ENCODE measurements at regions not wholly inside any gene's neighbourhood (a gene's known extent, or its start where the extent isn't known, plus 50 kb on each side); places are given as distances from the start of the nearest gene placed in this dataset.

DNA sequence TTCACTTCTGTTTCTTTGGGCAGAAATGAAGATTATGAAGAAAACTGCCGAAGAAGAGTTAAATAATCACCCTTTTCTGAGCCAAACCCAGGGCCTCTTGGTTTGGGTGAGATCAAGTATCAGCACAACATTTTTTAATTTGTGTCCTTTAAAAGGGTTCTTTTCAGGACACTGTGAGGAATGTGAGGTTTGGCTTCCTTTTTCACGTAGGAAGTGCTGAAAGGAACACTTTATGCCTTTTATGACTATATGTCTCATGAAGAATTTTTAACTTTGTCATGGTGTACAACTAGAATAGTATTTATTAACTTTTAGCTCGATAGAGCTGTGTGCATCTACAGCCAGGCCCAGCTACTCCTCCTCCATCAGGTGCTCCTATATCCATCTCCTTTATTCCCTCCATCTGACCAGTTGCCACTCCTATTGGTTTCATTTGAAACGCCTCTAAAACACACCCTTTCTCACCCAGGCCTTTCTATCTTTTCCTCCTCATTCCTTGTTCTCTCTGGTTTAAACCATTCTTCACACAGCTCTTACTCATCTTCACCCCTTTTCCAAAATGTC, 103.6 kb upstream of the LRIG3 start:
- TF ChIP-seq, protein P1, sequence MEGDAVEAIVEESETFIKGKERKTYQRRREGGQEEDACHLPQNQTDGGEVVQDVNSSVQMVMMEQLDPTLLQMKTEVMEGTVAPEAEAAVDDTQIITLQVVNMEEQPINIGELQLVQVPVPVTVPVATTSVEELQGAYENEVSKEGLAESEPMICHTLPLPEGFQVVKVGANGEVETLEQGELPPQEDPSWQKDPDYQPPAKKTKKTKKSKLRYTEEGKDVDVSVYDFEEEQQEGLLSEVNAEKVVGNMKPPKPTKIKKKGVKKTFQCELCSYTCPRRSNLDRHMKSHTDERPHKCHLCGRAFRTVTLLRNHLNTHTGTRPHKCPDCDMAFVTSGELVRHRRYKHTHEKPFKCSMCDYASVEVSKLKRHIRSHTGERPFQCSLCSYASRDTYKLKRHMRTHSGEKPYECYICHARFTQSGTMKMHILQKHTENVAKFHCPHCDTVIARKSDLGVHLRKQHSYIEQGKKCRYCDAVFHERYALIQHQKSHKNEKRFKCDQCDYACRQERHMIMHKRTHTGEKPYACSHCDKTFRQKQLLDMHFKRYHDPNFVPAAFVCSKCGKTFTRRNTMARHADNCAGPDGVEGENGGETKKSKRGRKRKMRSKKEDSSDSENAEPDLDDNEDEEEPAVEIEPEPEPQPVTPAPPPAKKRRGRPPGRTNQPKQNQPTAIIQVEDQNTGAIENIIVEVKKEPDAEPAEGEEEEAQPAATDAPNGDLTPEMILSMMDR (conservative IDR thresholded peaks at IDR 0.05; ENCODE audit: low read length) = no peak
- TF ChIP-seq EZH2phosphoT487 (IDR thresholded peaks at IDR 0.05; ENCODE audit: borderline replicate concordance, low read depth, low read length) = no peak
